GM18520 (cell line): ENCODE measurements at regions not wholly inside any gene's neighbourhood (a gene's known extent, or its start where the extent isn't known, plus 50 kb on each side); places are given as distances from the start of the nearest gene placed in this dataset.

Source experiments
- ATAC-seq: cut with Tn5 transposase; IDR thresholded peaks from one replicate; pipeline ENCODE4 v1.9.1; 2021; ENCODE audit not compliant: unreplicated experiment

DNA sequence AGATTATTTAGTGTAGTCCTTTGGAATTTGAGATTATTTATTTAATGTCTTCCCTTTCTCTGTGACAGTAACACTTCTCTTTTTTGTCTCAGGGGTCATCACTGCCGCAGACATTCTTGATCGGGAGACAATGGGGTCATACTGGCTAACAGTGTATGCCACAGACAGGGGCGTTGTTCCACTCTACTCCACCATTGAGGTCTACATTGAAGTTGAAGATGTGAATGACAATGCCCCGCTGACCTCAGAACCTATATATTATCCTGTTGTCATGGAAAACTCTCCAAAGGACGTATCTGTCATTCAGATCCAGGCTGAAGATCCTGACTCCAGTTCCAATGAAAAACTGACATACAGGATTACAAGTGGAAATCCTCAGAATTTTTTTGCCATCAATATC is 299.9 kb downstream of the FAT3 start:
- ATAC-seq: no peak

DNA sequence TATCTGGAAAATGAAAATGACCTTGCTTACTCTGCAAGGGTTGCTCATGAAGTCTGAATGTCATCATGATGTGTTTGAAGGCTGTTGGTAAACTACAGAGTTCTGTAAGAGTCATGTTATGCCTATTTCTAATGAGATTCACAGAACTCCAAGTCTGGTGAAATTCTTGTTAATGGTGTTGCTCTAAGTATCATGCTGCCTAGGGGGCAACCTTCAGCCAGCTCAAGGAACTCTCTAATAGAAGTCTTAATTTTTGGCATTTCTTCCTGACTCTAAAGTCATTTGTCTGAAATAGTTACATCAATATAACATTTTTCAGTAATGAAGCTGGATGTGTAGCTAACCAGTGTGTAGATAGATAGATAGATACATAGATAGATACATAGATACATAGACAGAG is 302.8 kb downstream of the FAT3 start:
- no peak for ATAC-seq

DNA sequence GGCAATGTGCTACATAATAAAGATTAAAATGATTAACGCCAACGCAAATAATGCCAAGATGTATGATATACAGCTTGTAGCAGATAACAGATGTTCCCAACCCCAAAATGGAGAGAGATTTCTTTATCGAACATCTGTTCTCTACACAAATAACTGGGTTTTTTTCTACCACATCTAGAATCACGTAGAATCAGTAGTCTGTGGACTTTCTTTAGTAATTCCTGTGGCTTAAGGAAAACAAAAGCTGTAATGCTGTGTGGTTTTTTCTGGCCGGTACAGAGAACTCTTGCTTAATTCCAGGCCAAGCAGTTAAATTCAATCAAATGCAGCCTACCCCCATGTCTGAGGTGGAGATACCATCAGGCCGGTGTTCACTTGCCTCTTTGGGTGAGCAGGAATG is 303.4 kb downstream of the FAT3 start:
- ATAC-seq: no peak

- no peak for ATAC-seq
Measured at GRCh38 chr11:92531065-92531739, 306.6 kb downstream of the FAT3 start.

GRCh38 chr11:92533657-92534335 is 309.2 kb downstream of the FAT3 start:
- no peak for ATAC-seq

DNA sequence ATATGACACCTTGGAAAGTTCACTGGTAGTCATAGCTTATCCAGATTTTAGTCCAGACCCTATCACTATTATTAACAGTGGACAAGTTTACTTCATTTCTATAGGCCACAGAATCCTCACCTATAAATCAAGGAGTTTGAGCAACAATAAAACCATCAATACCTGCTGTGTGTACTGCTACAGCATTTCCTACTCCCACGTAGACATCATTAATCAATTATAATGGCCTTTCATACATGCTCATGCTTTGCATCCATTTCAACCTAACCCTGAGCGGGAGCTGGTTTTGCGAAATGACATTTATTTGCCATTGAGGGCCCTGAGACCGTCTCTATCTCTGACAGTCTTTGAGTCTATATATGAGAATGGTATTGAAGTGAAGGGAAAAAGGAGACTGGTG is 312.3 kb downstream of the FAT3 start:
- no peak for ATAC-seq

DNA sequence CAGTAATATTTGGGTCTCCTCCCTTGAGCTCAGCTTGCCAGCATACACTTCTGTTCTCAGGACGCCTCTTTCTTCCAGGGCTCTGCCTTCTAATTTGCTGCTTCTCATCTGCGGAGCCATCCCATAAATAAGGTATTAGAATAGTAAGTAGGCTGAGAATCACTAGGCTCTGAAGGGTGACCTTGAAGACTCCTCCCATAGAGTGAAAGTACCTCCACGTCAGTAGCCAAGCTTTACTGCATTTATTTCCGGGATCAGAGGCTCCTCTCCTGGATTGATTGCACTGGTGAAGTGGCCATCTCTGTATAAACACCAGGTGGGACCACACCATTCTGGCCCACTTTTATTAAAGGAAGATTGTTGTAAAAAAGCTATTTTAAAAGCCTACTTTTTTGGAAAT is 315.5 kb downstream of the FAT3 start:
- ATAC-seq: no peak

GRCh38 chr11:92545906-92546471 is 321.4 kb downstream of the FAT3 start:
- ATAC-seq: no peak

DNA sequence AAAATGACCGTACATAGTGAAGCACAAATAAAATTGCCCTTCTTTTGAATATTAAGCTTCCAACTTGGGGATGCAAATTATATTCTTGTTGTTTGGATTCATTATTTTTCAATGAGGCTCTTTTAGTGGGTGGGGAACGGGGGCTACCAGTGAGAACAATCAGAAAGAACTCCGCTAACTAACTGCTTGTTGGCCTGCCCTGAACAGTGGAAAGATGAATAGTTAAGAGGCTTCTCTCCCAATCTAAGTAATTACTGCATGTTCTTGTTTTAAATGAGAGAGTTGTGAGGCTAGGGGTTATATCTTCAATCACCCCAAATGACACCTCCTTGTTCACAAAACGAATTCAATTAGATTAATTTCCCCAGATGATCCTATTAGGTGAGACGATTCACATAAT is 322.0 kb downstream of the FAT3 start:
- no peak for ATAC-seq

DNA sequence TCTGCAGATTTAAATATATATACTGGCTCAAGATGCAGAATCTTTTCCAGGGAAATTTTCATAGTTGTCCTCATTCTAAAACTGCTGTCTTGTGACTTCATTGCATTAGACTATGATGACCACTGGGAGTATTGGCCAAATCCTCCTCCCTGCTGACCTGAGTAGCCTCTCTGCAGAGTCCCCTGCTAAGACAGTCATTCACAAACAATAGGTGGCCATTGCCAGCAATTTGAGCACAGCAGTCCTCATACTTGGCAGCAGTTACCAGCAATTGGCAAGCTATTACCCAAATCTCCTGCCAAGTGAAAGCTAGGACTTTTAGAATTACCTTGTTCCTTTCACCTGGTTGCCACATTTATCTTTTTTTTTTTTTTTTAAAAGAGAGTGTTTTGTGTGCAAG is 325.8 kb downstream of the FAT3 start:
- ATAC-seq: no peak

GRCh38 chr11:92550871-92551270 is 326.3 kb downstream of the FAT3 start:
- ATAC-seq: no peak

GRCh38 chr11:92552942-92553341 is 328.3 kb downstream of the FAT3 start:
- ATAC-seq: no peak

GRCh38 chr11:92554688-92555087 is 330.1 kb downstream of the FAT3 start:
- no peak for ATAC-seq

- no peak for ATAC-seq
Measured at GRCh38 chr11:92556431-92556830, 331.8 kb downstream of the FAT3 start.

DNA sequence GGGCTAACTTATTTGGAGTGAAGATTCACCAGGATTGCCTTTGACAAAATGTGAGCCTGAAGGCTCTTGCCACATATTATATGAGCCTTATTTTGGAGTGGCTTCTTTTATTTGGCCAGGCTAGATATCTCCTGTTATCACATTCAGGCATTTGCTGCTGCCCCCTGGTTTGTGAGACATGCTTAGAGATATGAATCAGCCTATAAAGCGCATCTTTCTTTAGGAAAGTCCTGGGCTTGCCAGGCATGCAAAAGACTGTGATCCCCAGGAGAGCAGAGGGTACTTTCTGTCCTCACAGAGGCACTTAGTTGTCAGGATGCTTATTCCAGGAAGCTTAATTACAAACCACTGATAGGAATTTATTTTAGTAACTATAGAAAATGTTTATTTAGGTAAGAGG is 333.3 kb downstream of the FAT3 start:
- no peak for ATAC-seq

DNA sequence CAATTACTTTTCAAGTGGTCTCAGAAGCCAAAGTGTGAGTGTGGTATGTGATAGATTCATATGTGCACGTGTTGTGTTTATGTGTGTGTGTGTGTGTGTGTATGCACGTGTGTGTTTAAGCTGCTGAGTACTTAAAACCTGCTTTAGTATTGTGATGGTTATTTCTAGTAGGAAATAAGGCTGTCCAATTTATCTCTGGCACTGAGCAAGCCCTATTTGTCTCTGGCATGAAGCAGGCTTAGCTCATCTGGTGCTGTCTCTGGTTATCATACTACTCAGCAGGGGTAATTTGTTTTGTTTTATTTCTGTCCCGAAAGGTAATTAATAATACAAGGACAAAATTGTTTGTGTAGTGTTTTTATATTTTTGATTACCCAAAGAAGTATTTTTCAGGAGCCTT is 333.7 kb downstream of the FAT3 start:
- ATAC-seq: no peak

DNA sequence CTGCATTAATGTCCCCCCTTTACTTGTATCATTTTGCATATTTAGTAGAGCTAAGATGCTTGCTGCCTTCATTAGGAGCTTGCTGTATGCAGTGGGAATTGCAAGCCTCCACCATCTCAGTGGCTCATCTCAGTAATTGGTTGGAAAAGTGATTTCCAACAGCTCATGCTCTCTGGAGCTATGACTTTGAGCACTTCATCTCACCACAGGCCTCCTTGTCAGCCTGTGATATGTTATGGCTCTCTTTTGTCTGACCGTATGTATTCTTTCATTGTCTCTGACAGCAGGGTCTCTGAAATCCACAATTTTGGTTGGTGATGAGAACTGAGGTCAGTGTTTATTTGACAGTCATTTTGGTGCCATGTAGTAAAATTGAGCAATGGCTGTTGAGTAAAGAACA is 345.1 kb downstream of the FAT3 start:
- ATAC-seq: no peak

DNA sequence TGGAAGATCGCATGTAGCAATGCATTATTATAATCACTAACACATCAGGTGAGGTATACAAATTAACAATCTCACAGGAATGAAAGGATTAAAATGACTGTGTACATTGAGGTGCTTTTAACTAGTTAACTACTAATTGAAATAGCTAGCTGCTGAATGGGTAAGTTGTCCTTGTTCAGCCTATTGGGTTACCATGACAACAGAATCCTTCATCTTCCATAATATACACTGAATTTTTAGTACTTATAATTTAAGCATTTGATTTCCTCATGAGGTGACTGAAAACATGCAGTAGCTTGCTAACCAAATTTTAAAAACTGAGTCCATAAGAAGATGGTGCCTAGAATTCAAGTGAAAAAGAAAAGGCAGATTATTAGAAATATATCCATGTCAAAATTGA is 347.9 kb downstream of the FAT3 start:
- ATAC-seq: no peak

- no peak for ATAC-seq
Measured at GRCh38 chr11:92576315-92576714, 351.7 kb downstream of the FAT3 start.

GRCh38 chr11:92580908-92581307 is 356.3 kb downstream of the FAT3 start:
- no peak for ATAC-seq

- no peak for ATAC-seq
Measured at GRCh38 chr11:92588393-92588792, 363.8 kb downstream of the FAT3 start.

DNA sequence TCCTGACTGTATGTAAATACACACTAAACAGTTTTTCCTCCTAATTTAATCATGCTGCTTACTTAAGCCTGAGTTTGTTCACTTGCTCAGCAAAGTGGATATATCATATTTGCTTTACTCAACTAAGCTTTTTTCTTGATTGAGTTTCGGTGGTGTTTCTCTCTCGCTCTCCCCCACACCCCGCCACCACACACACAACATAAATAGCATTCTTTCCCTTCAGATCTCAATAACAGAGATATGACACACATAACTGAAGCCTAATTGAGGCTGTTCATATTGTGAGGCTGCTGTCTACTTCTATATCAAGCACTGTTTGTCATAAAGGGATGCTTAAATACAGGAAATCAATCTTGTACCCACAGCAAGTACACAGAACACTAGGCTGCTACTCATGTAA is 364.9 kb downstream of the FAT3 start:
- ATAC-seq: no peak

DNA sequence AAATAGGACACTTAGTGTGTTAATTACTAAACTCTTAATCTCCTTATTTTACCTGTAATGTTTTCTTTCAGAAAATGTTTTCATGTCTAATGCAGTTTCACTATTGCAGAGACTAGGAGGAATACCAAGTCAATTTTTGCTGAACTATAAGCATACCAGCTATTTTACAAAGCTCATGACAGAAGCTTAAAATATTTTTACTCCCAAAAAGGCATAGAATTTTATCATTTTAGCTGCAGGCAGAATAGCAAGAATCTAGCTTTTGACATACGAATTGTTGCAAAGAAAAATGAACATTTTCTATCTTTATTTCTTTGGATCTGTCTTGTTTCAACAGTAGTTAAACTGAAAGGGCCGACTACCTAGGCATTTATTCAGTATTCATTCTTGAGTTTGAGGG is 366.9 kb downstream of the FAT3 start:
- ATAC-seq: no peak
